ENCODE measurements at regions not wholly inside any gene's neighbourhood (a gene's known extent, or its start where the extent isn't known, plus 50 kb on each side); places are given as distances from the start of the nearest gene placed in this dataset.

GRCh38 chr4:144574000-144574399, 72.0 kb upstream of the HHIP start:
- DNase-seq (ENCODE audit: low spot score), result no peak

DNA sequence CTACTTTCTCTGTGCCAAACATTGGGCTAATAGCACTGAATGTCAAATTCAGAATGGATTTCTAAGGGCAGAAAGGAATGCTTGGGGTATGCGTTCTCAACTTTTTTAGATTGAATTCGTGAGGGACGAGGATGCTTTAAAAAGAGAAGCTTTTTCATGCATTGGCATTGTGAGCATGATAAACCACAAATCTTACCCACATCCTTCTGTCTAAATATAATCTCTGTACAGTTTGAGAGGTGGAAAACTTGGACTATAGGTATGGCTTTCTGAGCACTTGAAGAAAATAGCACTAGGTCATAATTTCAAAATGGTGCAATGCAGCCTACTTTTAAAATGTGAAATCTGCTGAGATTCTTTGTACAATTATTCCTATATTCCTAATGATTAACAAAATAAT, 71.4 kb upstream of the HHIP start:
- DNase-seq (ENCODE audit: low spot score), result no peak

- no peak for DNase-seq (ENCODE audit: low spot score)
Measured at GRCh38 chr4:144575181-144575580, 70.8 kb upstream of the HHIP start.

- no peak for DNase-seq (ENCODE audit: low spot score)
Measured at GRCh38 chr4:144578681-144579080, 67.3 kb upstream of the HHIP start.

- no peak for DNase-seq (ENCODE audit: low spot score)
Measured at GRCh38 chr4:144579411-144580030, 66.4 kb upstream of the HHIP start.

- no peak for DNase-seq (ENCODE audit: low spot score)
Measured at GRCh38 chr4:144580430-144580829, 65.5 kb upstream of the HHIP start.

DNA sequence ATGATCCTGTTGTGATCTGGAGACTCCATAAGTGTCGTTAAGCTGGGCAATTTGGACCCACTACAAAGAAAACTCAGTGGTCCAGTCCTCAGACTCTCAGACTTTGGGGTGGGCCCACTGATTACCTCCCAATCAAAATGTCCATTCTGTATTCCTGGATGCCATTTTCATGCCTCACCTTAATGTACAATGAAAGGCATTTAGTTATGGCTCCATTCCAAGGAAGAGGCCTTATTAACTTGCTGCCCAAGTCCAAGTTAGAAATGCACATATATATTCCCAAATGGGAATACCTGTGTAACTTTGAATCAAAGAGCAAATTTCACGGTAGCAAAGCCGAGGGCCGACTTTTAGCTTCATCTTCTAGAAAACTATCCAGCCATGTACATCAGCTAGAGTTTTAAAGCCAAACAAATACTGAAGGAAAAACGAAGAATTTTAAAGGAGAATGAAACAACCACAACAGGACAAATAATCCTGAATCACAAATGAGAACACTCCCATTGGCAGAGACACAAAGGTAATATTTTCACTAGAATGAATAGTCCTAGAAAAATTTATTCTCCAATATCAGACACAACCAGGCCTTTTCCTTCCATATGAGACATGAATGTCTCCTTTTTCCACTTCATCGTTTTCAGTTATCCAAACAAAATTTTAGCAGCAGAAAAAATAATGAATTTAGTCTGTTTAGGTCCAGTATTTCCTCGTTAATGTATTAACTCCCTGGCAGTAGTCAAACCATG, 63.7 kb upstream of the HHIP start:
- DNase-seq (ENCODE audit: low spot score), result no peak

DNA sequence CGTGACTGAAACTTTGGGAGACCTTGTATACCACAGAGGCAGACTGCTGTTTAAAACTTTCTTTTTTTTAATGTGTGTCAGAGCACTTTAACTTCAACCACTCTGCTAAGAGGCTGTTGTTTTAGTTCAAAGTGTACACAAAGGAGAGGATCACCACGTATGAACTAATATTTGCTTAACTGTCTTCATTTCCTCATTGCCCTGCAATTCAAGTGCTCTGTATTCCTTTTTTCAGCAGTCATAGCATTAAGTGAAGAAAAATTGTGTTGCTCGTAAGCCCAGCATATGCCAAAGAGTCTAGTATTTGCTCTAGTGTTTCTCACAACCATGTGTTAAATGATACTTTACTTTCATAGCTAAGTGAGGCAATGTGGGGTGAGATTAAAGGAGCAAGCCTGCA, 63.0 kb upstream of the HHIP start:
- no peak for DNase-seq (ENCODE audit: low spot score)

GRCh38 chr4:144583658-144584057, 62.3 kb upstream of the HHIP start:
- no peak for DNase-seq (ENCODE audit: low spot score)

GRCh38 chr4:144584428-144584827, 61.5 kb upstream of the HHIP start:
- DNase-seq (ENCODE audit: low spot score), result no peak

GRCh38 chr4:144589512-144589911, 56.4 kb upstream of the HHIP start:
- no peak for DNase-seq (ENCODE audit: low spot score)

DNA sequence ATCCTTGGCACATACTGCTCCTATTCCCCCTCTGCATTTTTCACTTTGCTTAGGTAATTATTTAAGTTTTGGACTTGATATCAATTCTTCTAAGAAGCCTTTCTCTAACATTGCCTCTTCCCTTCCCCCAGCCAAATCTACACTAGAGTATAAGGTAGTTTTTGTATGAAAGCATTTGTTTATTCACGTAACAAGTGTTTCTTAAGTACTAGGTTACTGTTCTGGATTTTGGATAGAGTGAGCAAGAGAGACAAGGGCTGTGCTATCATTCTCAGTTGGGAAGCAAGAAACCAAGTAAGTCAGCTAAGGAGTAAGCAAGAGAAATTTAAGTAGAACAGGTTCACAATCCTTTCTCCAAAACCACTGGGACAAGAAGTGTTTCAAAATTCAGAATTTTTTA, 55.9 kb upstream of the HHIP start:
- no peak for DNase-seq (ENCODE audit: low spot score)

DNA sequence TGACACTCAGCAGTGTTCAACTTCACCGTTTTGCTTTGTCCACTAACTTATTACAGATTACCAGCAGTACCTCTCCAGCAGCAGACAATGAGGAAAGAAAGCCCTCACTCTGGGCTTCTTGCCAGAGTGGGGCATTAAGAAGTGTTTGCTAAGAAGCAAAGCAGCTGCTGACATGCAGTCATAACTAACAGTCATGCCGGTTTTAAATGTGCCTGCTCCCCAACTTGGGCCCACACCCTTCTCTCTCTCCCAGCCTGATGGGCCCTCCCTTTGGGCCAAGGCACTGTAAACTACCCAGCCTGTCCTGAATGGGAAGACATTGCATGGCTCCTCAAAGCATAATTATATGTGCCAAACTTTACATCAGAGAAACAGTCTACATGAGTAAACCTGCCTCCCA, 54.6 kb upstream of the HHIP start:
- DNase-seq (ENCODE audit: low spot score), result no peak

DNA sequence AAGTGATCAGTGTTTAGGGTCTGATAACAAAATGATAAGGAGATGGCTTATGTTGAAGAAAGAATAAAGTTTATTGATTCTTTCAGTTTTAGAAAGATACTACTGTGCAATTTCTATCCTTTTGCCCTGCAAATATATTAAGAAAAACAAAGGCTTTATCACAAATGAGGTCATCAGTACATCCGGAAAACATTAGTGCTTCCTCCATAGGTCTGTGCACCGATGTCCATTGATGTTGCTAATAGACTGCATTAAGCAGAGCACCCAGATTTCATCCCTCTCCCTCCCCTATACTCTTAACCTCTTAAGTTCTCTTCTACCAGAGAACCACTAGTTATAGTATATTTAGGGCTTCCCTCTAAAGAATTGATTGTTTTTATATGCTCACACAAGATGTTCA, 53.7 kb upstream of the HHIP start:
- DNase-seq (ENCODE audit: low spot score), result no peak

- no peak for DNase-seq (ENCODE audit: low spot score)
Measured at GRCh38 chr4:144594471-144594986, 51.4 kb upstream of the HHIP start.

GRCh38 chr4:144595681-144596080, 50.3 kb upstream of the HHIP start:
- no peak for DNase-seq (ENCODE audit: low spot score)
